ENCODE measurements at regions not wholly inside any gene's neighbourhood (a gene's known extent, or its start where the extent isn't known, plus 50 kb on each side); places are given as distances from the start of the nearest gene placed in this dataset.

- no peaks in the 10 kb centered on the region for H3K79me2 ChIP-seq (ENCODE audit: insufficient read depth, low read length)
- no peak overlapping the region for H3K4me2 ChIP-seq (ENCODE audit: insufficient read depth, low read length)
- no peaks in the 10 kb centered on the region for H3K27me3 ChIP-seq (ENCODE audit: insufficient read depth, low read length, poor library complexity)
- DNase-seq (no peak), ATAC-seq (ENCODE audit: insufficient read depth, low read depth) (no peak)
- H2AFZ ChIP-seq (ENCODE audit: low read depth, low read length) = no peak overlapping the region
- no peaks in the 10 kb centered on the region for H3K36me3 ChIP-seq (ENCODE audit: insufficient read depth, low read length)
- TF ChIP-seq EZH2 (IDR thresholded peaks at IDR 0.05; ENCODE audit: borderline replicate concordance, low read depth, low read length, severe bottlenecking) = no peak
- TF ChIP-seq CTCF (IDR thresholded peaks at IDR 0.05; ENCODE audit: borderline replicate concordance, extremely low read depth, low read length, poor library complexity, severe bottlenecking) = no peak
- H3K27ac ChIP-seq (ENCODE audit: low read length) = no peak overlapping the region
- no peaks in the 10 kb centered on the region for H3K9me3 ChIP-seq (ENCODE audit: insufficient read depth, low read length, severe bottlenecking)
- H3K4me1 ChIP-seq (ENCODE audit: insufficient read depth, low read length) = no peaks in the 10 kb centered on the region
- no peak overlapping the region for H3K4me3 ChIP-seq (ENCODE audit: low read depth in 1 of 2, low read length in 2 of 2)
- H4K20me1 ChIP-seq (ENCODE audit: insufficient read depth, low read length) = no peaks in the 10 kb centered on the region
- no peak overlapping the region for H3K9ac ChIP-seq (ENCODE audit: low read depth, low read length)
These were observed 281.5 kb upstream of the GRIA1 start for GRCh38 chr5:153209016-153209415.

- TF ChIP-seq CTCF (IDR thresholded peaks at IDR 0.05; ENCODE audit: borderline replicate concordance, extremely low read depth, low read length, poor library complexity, severe bottlenecking) = no peak
- TF ChIP-seq EZH2 (IDR thresholded peaks at IDR 0.05; ENCODE audit: borderline replicate concordance, low read depth, low read length, severe bottlenecking) = no peak
- no peaks in the 10 kb centered on the region for H3K4me1 ChIP-seq (ENCODE audit: insufficient read depth, low read length)
- no peaks in the 10 kb centered on the region for H3K27me3 ChIP-seq (ENCODE audit: insufficient read depth, low read length, poor library complexity)
- ATAC-seq (ENCODE audit: insufficient read depth, low read depth) = no peak
- H3K79me2 ChIP-seq (ENCODE audit: insufficient read depth, low read length) = no peaks in the 10 kb centered on the region
- H3K4me3 ChIP-seq (ENCODE audit: low read depth in 1 of 2, low read length in 2 of 2) = no peak overlapping the region
- H3K36me3 ChIP-seq (ENCODE audit: insufficient read depth, low read length) = no peaks in the 10 kb centered on the region
- no peak for DNase-seq
- H3K4me2 ChIP-seq (ENCODE audit: insufficient read depth, low read length) = no peak overlapping the region
- no peak overlapping the region for H2AFZ ChIP-seq (ENCODE audit: low read depth, low read length)
- H3K27ac ChIP-seq (ENCODE audit: low read length) = no peak overlapping the region
- no peaks in the 10 kb centered on the region for H4K20me1 ChIP-seq (ENCODE audit: insufficient read depth, low read length)
- H3K9ac ChIP-seq (ENCODE audit: low read depth, low read length) = no peak overlapping the region
- H3K9me3 ChIP-seq (ENCODE audit: insufficient read depth, low read length, severe bottlenecking) = no peaks in the 10 kb centered on the region
These were observed 280.8 kb upstream of the GRIA1 start for GRCh38 chr5:153209687-153210086.

GRCh38 chr5:153211076-153211475, 279.4 kb upstream of the GRIA1 start:
- ATAC-seq (ENCODE audit: insufficient read depth, low read depth) = no peak
- Histone ChIP-seq H3K27ac (ENCODE audit: low read length) (no peak overlapping the region), H4K20me1 (ENCODE audit: insufficient read depth, low read length) (no peaks in the 10 kb centered on the region), H3K36me3 (ENCODE audit: insufficient read depth, low read length) (no peaks in the 10 kb centered on the region), H2AFZ (ENCODE audit: low read depth, low read length) (no peak overlapping the region; the same call in 1 of the 2 replicates), H3K9ac (ENCODE audit: low read depth, low read length) (no peak overlapping the region), H3K4me2 (ENCODE audit: insufficient read depth, low read length) (no peak overlapping the region), H3K4me3 (ENCODE audit: low read depth in 1 of 2, low read length in 2 of 2) (no peak overlapping the region), H3K27me3 (ENCODE audit: insufficient read depth, low read length, poor library complexity) (no peaks in the 10 kb centered on the region), H3K79me2 (ENCODE audit: insufficient read depth, low read length) (no peaks in the 10 kb centered on the region), H3K4me1 (ENCODE audit: insufficient read depth, low read length) (no peaks in the 10 kb centered on the region), H3K9me3 (ENCODE audit: insufficient read depth, low read length, severe bottlenecking) (peaks cover 3% of the 10 kb centered on the region)
- no peak for DNase-seq
- TF ChIP-seq EZH2 (IDR thresholded peaks at IDR 0.05; ENCODE audit: borderline replicate concordance, low read depth, low read length, severe bottlenecking) = no peak
- no peak for TF ChIP-seq CTCF (IDR thresholded peaks at IDR 0.05; ENCODE audit: borderline replicate concordance, extremely low read depth, low read length, poor library complexity, severe bottlenecking)

GRCh38 chr5:153212471-153212870, 278.0 kb upstream of the GRIA1 start:
- no peak overlapping the region for H3K27ac ChIP-seq (ENCODE audit: low read length)
- ATAC-seq (ENCODE audit: insufficient read depth, low read depth) (no peak), DNase-seq (no peak)
- no peak overlapping the region for H3K4me3 ChIP-seq (ENCODE audit: low read depth in 1 of 2, low read length in 2 of 2)
- no peaks in the 10 kb centered on the region for H3K79me2 ChIP-seq (ENCODE audit: insufficient read depth, low read length)
- H3K27me3 ChIP-seq (ENCODE audit: insufficient read depth, low read length, poor library complexity) = no peaks in the 10 kb centered on the region
- H2AFZ ChIP-seq (ENCODE audit: low read depth, low read length) = no peak overlapping the region
- no peaks in the 10 kb centered on the region for H3K36me3 ChIP-seq (ENCODE audit: insufficient read depth, low read length)
- no peaks in the 10 kb centered on the region for H4K20me1 ChIP-seq (ENCODE audit: insufficient read depth, low read length)
- no peak overlapping the region for H3K9ac ChIP-seq (ENCODE audit: low read depth, low read length)
- H3K9me3 ChIP-seq (ENCODE audit: insufficient read depth, low read length, severe bottlenecking) = peaks cover 3% of the 10 kb centered on the region
- H3K4me1 ChIP-seq (ENCODE audit: insufficient read depth, low read length) = no peaks in the 10 kb centered on the region
- no peak overlapping the region for H3K4me2 ChIP-seq (ENCODE audit: insufficient read depth, low read length)
- no peak for TF ChIP-seq EZH2 (IDR thresholded peaks at IDR 0.05; ENCODE audit: borderline replicate concordance, low read depth, low read length, severe bottlenecking)
- no peak for TF ChIP-seq CTCF (IDR thresholded peaks at IDR 0.05; ENCODE audit: borderline replicate concordance, extremely low read depth, low read length, poor library complexity, severe bottlenecking)

All from DND-41 (cell line).